ENCODE measurements at regions not wholly inside any gene's neighbourhood (a gene's known extent, or its start where the extent isn't known, plus 50 kb on each side); places are given as distances from the start of the nearest gene placed in this dataset.

- H2BK20ac ChIP-seq (ENCODE audit: low read depth, low read length, poor library complexity, severe bottlenecking) = no peak overlapping the region
- no CpG with 5 or more reads among the region's 5 CpGs for WGBS (ENCODE audit: extremely low coverage, insufficient read length, low lambda C conversion rate)
- H3T11ph ChIP-seq (ENCODE audit: low read length) = no peak overlapping the region
- DNase-seq = no peak
- no peak overlapping the region for H2BK12ac ChIP-seq (ENCODE audit: insufficient read length, low read depth, low read length)
- H3K18ac ChIP-seq (ENCODE audit: insufficient read length, low read depth, low read length) = no peak overlapping the region
- H3K4me2 ChIP-seq (ENCODE audit: insufficient read depth, insufficient read length, low read length) = no peak overlapping the region
- H4K20me1 ChIP-seq (ENCODE audit: control insufficient read depth, insufficient read depth, insufficient read length) = no peaks in the 10 kb centered on the region
- no peak overlapping the region for H3K14ac ChIP-seq (ENCODE audit: insufficient read depth, low read length)
- no peak overlapping the region for H3K23ac ChIP-seq (ENCODE audit: insufficient read length, low read depth, low read length)
- no peaks in the 10 kb centered on the region for H3K9me3 ChIP-seq (ENCODE audit: control insufficient read depth, low read depth, low read length)
- no peak overlapping the region for H3K27ac ChIP-seq (ENCODE audit: insufficient read length, low read depth, low read length)
- no peaks in the 10 kb centered on the region for H3K4me1 Mint-ChIP-seq
- no peaks in the 10 kb centered on the region for H3K79me2 ChIP-seq (ENCODE audit: insufficient read depth, low read length)
- H2BK120ac ChIP-seq (ENCODE audit: low read depth, low read length, poor library complexity, severe bottlenecking) = no peak overlapping the region
- peaks cover 3% of the 10 kb centered on the region; the same call in 1 of the 2 replicates for H3K27me3 ChIP-seq (ENCODE audit: insufficient read depth, low read length)
- H2AK5ac ChIP-seq (ENCODE audit: insufficient read length, low read length) = no peak overlapping the region
- TF ChIP-seq CTCF (conservative IDR thresholded peaks at IDR 0.05) = no peak
- H3K9me3 Mint-ChIP-seq = peaks cover 17 to 25% of the 10 kb centered on the region in 2 experiments
- H4K5ac ChIP-seq (ENCODE audit: insufficient read length, low read depth, low read length) = no peak overlapping the region
- H3K4me3 Mint-ChIP-seq = no peak overlapping the region
- peaks cover 0 to 2% (median 0%) of the 10 kb centered on the region in 3 experiments; a peak in 3 of 7 replicates for H3K36me3 Mint-ChIP-seq (ENCODE audit: insufficient read depth in 1 of 3, low read depth in 3 of 3)
- no peaks in the 10 kb centered on the region for H3K23me2 ChIP-seq (ENCODE audit: insufficient read length, low read depth, low read length, poor library complexity, severe bottlenecking)
- no peaks in the 10 kb centered on the region for H3K79me1 ChIP-seq (ENCODE audit: insufficient read depth, low read depth, low read length, poor library complexity, severe bottlenecking)
- peaks cover 68% of the 10 kb centered on the region for H3K27me3 Mint-ChIP-seq (ENCODE audit: low read depth)
- H3K4ac ChIP-seq (ENCODE audit: low read depth, low read length) = no peak overlapping the region
- no peak overlapping the region for H4K8ac ChIP-seq (replicated peaks; ENCODE audit: insufficient read length, low read depth, low read length)
- H3K9ac ChIP-seq (ENCODE audit: extremely low read depth, insufficient read length, low read length) = no peak overlapping the region
- H2BK5ac ChIP-seq (ENCODE audit: insufficient read length, low read length) = no peak overlapping the region
- H4K91ac ChIP-seq (ENCODE audit: insufficient read length, low read depth, low read length) = no peak overlapping the region
- H2BK15ac ChIP-seq (ENCODE audit: low read depth, low read length) = no peak overlapping the region
- H3K56ac ChIP-seq (ENCODE audit: insufficient read length, low read depth, low read length) = no peak overlapping the region
- no peak overlapping the region for H2AFZ ChIP-seq (ENCODE audit: low read length)
- peaks cover 2% of the 10 kb centered on the region; the same call in 1 of the 2 replicates for H3K4me1 ChIP-seq (ENCODE audit: insufficient read depth, low read length)
- H3K27ac Mint-ChIP-seq = no peak overlapping the region
Measured at GRCh38 chr20:55252521-55252920, 752.8 kb downstream of the CBLN4 start.

Measured in H9 (cell line).